ENCODE measurements at regions not wholly inside any gene's neighbourhood (a gene's known extent, or its start where the extent isn't known, plus 50 kb on each side); places are given as distances from the start of the nearest gene placed in this dataset.
"Not testable (repeated sequence)": the region's sequence is repeated elsewhere in the genome, so short reads cannot be mapped to it uniquely, and the experiment has no call there.

GRCh38 chr4:183812567-183812966, 92.5 kb upstream of the STOX2 start:
- DNase-seq (ENCODE audit: low read depth): no peak
- H3K4me3 ChIP-seq (ENCODE audit: low read depth, low read length): no peak overlapping the region
- no peak for TF ChIP-seq CTCF (conservative IDR thresholded peaks at IDR 0.05; ENCODE audit: low read depth, low read length)

- no peak for DNase-seq (ENCODE audit: low read depth)
- no peak for TF ChIP-seq CTCF (conservative IDR thresholded peaks at IDR 0.05; ENCODE audit: low read depth, low read length)
- no peak overlapping the region for H3K4me3 ChIP-seq (ENCODE audit: low read depth, low read length)
These were observed 90.6 kb upstream of the STOX2 start for GRCh38 chr4:183814461-183814860.

GRCh38 chr4:183816077-183816476, 89.0 kb upstream of the STOX2 start:
- no peak overlapping the region for H3K4me3 ChIP-seq (ENCODE audit: low read depth, low read length)
- no peak for TF ChIP-seq CTCF (conservative IDR thresholded peaks at IDR 0.05; ENCODE audit: low read depth, low read length)

GRCh38 chr4:183816882-183817509, 88.1 kb upstream of the STOX2 start:
- DNase-seq (ENCODE audit: low read depth): no peak
- H3K4me3 ChIP-seq (ENCODE audit: low read depth, low read length): no peak overlapping the region
- no peak for TF ChIP-seq CTCF (conservative IDR thresholded peaks at IDR 0.05; ENCODE audit: low read depth, low read length)

More at GRCh38 chr4:183816077-183816476, 89.0 kb upstream of the STOX2 start:
- DNase-seq (ENCODE audit: low read depth): no peak

- DNase-seq (ENCODE audit: low read depth); H3K4me3 ChIP-seq (ENCODE audit: low read depth, low read length): not testable (repeated sequence)
These were observed 86.5 kb upstream of the STOX2 start for GRCh38 chr4:183818591-183818990.

GRCh38 chr4:183821076-183821853, 83.8 kb upstream of the STOX2 start:
- no peak overlapping the region for H3K4me3 ChIP-seq (ENCODE audit: low read depth, low read length)
- no peak for TF ChIP-seq CTCF (conservative IDR thresholded peaks at IDR 0.05; ENCODE audit: low read depth, low read length)
- DNase-seq (ENCODE audit: low read depth): no peak

- peak; percentile 24 for DNase-seq (ENCODE audit: low read depth)
These were observed 81.7 kb upstream of the STOX2 start for GRCh38 chr4:183823434-183823833.

More at GRCh38 chr4:183823434-183823833, 81.7 kb upstream of the STOX2 start:
- no peak overlapping the region for H3K4me3 ChIP-seq (ENCODE audit: low read depth, low read length)
- TF ChIP-seq CTCF (conservative IDR thresholded peaks at IDR 0.05; ENCODE audit: low read depth, low read length): no peak
